ENCODE measurements at regions not wholly inside any gene's neighbourhood (a gene's known extent, or its start where the extent isn't known, plus 50 kb on each side); places are given as distances from the start of the nearest gene placed in this dataset.

GRCh38 chr5:26388976-26389375 lies 649.4 kb downstream of the CDH9 start:
- TF ChIP-seq POLR2AphosphoS5 (IDR thresholded peaks at IDR 0.05) (no peak), CTCF (IDR thresholded peaks at IDR 0.05; ENCODE audit: poor library complexity, severe bottlenecking) (no peak), EP300 (conservative IDR thresholded peaks at IDR 0.05; ENCODE audit: poor library complexity, severe bottlenecking) (no peak), REST (IDR thresholded peaks at IDR 0.05; ENCODE audit: borderline replicate concordance) (no peak), TAF1 (IDR thresholded peaks at IDR 0.05; ENCODE audit: low read depth) (no peak), EZH2 (IDR thresholded peaks at IDR 0.05; ENCODE audit: borderline replicate concordance, insufficient read depth, low read length, poor library complexity, severe bottlenecking) (no peak), SMC3 (conservative IDR thresholded peaks at IDR 0.05; ENCODE audit: poor library complexity) (no peak)
